Epithelial cell of esophagus (primary cell): ENCODE measurements at regions not wholly inside any gene's neighbourhood (a gene's known extent, or its start where the extent isn't known, plus 50 kb on each side); places are given as distances from the start of the nearest gene placed in this dataset.
"Not testable (repeated sequence)": the region's sequence is repeated elsewhere in the genome, so short reads cannot be mapped to it uniquely, and the experiment has no call there.

ENCODE experiments used
- DNase-seq: peaks from one replicate; pipeline ENCODE4 v3.0.0; 2010; ENCODE audit warnings: low read depth
- H3K4me3 ChIP-seq: 2 replicates; pipeline ENCODE4 v1.5.1; 2011; ENCODE audit warnings: mild to moderate bottlenecking, low read length, control low read depth
- CTCF ChIP-seq: IDR thresholded peaks from 2 replicates; pipeline ENCODE4 v1.5.1; 2011; ENCODE audit warnings: low read depth, mild to moderate bottlenecking, low read length, control low read depth, inconsistent platforms; ENCODE audit not compliant: insufficient read depth; ENCODE audit errors: missing control alignments

- DNase-seq, result no peak
- H3K4me3 ChIP-seq, result no peak overlapping the region
- no peak for TF ChIP-seq CTCF
These were observed 106.4 kb upstream of the SYT10 start for GRCh38 chr12:33546004-33546403.

DNA sequence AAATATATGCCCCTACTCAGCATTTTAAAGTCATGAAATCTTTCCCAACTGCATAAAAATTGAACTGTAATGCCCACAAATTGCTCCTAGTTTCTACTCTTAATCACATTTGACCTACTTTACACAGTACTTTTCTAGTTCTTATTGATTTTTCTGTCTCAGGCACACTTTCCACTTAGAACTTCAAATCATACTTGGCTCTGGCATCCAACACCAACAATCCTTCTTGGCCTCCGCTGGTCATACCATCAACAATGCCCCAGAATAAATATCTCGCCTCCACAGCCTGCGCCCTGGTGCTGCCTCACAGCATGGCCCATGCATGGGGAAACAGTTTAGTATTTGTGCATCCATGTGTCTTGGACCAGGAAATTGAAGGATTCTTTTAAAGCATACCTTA is 107.5 kb upstream of the SYT10 start:
- TF ChIP-seq CTCF, result no peak
- DNase-seq, result no peak
- no peak overlapping the region for H3K4me3 ChIP-seq

DNA sequence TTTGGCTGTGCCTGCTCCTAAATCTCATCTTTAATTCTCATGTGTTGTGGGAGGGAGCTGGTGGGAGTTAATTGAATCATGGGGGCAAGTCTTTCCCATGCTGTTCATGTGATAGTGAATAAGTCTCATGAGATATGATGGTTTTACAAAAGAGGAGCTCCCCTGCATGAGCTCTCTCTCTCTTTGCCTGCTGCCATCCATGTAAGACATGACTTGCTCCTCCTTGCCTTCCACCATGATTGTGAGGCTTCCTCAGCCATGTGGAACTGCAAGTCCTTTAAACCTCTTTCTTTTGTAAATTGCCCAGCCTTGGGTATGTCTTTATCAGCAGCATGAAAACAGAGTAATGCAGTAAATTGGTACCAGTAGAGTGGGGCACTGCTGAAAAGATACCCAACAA is 110.6 kb upstream of the SYT10 start:
- not testable (repeated sequence) for H3K4me3 ChIP-seq, DNase-seq

DNA sequence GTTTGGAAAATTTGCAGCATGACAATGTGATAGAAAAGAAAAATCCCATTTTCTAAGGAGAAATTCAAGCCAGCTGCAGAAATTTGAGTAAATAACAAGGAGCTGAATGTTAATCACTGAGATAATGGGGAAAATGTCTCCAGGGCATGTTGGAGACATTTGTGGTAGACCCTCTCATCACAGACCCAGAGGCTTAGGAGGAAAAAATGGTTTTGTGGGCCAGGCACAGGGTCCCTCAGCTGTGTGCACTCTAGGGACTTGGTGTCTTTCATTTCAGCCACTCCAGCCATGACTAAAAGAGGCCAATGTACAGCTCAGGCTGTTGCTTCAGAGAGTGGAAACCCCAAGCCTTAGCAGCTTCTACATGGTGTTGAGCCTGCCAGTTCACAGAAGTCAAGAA is 111.4 kb upstream of the SYT10 start:
- H3K4me3 ChIP-seq, result no peak overlapping the region
- DNase-seq, result no peak
- no peak for TF ChIP-seq CTCF

DNA sequence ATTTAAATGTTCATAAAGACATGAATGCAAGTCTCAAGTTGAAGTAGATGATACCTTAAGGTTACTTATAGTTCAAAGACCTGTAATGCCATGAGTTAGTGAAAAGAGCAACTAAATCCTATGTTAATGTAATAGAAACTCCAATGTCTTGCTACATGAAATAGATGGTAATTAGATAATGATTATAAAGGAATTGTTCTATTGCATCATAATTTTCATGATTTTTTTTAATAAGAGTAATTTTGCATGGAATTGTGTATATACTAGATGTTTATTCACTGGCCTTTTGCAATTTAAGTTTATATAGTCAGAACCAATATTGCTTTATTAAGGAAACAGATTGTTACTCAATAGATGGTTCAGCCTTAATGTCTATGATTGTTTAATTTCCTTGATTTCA is 115.5 kb upstream of the SYT10 start:
- no peak for TF ChIP-seq CTCF
- no peak overlapping the region for H3K4me3 ChIP-seq
- DNase-seq, result no peak

DNA sequence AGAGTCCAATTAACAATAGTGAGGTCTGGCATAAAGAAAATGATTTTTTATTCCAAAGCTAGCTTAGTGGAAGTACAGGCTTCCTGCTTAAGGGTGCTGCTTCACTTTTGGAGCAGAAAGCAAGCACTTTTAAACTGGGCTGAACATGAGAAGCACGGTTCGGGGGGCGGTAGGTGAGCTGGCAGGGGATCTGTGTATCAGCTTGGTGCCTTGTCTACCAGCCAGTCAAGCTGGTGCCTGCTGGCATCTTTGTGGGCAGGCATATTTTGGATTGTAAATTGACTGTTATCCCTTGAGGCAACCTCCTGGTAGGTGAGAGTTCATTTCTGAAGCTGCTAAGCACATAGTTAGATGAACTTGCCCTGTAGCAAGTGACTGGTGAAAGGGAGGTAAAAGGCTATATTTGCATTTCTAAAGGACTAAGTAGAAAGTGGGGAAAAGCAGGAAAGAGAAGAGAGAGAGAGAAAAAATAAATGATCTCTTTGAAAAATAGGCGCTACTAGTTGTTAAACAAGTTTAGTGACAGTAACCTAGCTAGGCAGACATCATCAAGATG is 121.1 kb upstream of the SYT10 start:
- H3K4me3 ChIP-seq, result no peak overlapping the region
- DNase-seq, result no peak
- TF ChIP-seq CTCF, result no peak

DNA sequence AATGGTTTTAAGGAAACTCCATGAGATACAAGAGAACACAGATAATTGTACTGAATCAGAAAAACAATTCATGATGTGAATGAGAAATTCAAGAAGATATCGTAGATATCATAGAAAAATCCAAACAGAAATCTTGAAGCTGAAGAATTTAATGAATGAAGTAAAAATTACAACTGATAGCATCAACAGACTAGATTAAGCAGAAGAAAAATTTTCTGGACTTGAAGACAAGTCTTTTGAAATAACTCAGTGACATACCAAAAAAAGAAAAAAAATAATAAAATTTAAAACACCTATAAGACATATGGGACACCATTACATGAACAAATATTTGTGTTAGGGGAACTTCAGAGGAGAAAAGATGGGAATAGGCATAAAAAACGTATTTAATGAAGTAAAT is 122.8 kb upstream of the SYT10 start:
- H3K4me3 ChIP-seq, result no peak overlapping the region
- no peak for TF ChIP-seq CTCF
- DNase-seq, result no peak
